Effector CD8-positive, alpha-beta T cell (primary cell): ENCODE measurements at regions not wholly inside any gene's neighbourhood (a gene's known extent, or its start where the extent isn't known, plus 50 kb on each side); places are given as distances from the start of the nearest gene placed in this dataset.
"Not testable (repeated sequence)": the region's sequence is repeated elsewhere in the genome, so short reads cannot be mapped to it uniquely, and the experiment has no call there.

ENCODE experiments used
- DNase-seq: peaks from one replicate; lab custom pipeline; 2025; lab: John Stamatoyannopoulos, UW

DNA sequence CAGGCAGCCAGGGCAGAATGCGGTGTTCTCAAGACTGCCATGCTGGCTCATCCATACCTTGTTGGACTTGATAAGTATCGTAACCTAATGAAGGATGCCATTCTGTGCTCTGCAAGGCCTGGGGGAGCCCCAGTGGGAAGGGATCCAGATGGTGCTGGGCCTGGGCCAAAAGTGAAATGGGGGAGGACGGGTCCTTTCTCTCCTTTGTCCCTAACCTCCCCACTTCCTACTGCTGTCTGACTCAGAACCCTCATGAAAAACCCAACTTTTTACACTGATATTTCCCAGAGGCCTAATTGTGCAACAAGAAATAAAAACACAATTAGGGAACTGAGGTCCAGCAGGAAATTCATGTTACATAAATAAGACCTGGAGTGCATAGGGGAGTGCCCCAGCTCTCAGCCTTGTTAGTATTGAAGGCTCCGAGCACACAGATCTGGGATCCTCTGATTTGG lies 193.7 kb upstream of the SVIL start:
- no peak for DNase-seq

DNA sequence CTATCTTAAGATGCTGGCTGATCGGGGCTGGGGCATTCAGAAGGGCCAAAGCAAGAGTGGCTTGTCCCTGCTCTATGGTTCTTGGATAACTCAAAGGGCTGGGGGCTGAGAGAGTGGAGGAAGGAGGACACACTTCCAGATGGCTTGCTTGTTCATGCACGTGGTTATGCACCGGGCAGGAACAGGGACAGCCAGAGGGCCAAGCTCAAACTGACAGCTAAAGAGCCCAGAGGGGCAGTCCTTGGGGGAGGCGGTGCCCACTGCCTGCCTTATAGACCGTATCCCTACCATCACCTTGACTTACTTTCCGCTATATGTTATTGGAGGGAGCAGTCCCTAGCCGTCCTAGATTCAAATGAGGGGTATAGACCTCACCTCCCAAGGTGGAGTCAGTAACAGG lies 192.7 kb upstream of the SVIL start:
- DNase-seq = no peak

DNA sequence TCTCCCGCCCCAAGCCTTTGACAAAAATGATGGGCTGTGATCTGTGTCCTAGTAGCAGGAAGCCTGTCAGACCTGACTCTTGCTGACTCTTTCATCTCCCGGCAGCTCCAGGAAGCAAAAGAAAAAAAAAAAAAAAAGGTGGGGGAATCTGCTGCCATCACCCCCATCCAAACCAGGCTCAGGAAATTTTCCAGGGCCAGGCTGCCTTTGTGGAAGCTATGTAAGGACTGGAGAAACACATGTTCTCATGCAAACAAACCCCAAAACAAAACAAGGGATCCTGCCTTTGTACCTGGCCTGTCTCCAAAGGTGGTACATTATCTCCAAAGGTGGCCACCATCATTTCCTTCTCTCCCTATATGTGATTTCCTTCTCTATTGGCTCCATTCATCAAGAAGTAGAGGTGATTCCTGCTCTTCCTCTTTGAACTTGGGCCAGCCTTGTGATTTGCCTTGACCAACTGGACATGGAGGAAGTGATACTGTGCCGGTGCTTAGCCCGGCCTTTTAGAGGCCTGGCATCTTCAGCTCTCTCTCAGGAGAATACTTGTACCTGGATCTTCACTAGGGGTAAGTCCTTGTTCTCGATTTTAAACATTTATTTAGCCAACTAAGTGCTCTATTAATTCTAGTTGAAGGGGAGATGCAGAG lies 192.2 kb upstream of the SVIL start:
- DNase-seq = no peak

DNA sequence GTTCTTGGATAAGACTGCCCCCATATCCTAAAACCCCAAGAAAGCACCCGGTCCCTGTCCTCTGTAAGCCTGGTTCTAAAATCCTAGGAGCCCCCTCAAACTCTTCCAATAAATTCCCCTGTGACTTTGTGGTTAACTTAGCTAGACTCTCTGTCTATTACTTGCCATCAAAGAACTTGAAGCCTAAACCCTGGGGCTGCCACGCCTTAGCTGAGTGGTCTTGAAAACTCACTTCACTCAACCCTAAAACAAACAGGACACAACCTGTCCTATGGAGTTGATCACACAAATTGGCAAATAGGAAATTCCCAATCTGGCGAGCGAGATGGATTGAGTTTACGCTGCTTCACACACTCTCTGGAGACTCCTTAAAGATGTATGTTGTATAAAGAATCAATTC lies 191.4 kb upstream of the SVIL start:
- no peak for DNase-seq

DNA sequence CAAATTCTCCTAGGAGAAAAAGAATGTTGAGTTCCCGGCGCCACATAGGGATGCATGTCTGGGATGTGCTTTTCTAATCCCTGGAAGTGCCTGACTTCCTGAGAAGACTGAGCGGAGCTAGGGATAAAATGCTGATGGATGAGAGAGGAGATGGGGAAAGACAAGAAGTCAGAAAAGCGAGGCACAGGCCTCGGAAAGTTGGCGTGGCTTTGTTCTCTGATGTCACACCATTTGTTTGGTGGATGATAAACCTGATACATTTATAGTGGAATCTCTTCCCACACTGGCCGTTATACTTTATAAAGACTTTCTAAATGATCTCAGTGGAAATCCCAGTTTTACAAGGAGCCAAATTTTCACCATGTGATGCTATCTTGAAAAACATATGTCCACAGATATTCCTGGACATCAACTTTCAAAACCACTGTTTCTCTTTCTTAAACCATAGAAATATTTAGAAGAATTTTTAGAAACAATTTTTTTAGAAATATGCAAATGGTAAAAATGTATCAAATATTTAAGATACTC lies 188.8 kb upstream of the SVIL start:
- no peak for DNase-seq

DNA sequence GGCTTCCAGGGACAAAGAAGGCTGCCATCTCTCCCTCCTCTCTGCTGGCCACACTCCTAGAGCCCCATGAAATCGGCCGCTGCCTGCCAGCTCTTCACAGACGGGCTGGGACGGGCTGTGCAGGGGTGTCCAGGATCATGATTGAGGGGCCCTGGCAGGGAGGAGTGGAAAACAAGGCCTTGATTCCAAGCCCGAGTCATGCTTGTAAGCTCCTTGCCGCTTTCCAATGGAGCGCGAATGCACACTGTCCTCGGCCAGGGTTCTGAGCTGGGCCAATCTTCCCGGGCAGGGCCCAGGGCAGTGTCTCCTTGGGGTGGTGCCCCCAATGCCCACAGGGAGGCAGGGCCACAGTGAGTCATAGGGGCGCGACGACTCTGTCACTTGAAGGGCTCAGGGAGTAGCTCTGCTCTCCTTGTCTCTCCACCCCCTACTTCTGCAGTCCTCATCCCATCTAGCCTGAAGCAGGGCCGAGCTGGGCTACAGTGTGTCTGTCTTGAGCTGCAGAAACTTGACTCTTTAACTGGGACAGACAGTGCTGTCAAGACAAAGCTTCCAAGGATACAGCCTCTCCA lies 186.2 kb upstream of the SVIL start:
- DNase-seq = no peak

DNA sequence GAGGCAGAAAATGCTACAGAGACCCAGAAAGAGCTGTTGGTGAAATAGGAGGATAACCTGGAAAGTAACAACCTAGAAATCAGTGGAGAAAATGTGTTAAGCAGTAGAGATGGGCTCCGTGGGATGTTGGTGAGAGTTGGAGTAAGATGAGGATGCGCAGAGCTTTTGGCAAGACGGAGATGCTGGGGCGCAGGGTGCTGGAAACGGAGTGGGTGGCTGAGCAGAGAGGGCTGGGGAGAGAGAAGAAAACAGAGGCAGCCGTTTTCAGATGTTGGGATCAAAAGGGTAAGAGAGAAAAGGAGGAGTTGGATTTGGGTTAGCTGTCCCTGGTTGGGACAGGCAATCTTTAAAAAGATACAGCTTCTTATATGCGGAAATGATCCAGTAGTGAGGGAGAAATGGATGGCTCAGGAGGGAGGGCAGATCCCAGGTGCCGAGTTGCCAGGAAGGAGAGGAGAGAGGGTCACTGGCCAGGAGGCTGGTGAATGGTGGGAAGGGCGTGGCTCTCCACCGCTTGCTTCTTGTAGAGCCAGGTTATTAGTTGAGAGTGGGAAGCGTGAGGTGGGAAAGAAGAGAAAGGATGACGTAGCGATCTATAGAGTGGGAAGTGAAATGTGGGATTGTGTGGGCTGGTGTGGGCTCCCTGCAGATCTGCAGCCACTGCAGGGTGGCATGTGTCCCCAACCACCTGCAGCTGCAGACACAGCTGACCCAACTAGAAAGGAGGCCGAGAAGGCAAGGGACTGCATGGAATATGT lies 182.2 kb upstream of the SVIL start:
- DNase-seq = no peak

DNA sequence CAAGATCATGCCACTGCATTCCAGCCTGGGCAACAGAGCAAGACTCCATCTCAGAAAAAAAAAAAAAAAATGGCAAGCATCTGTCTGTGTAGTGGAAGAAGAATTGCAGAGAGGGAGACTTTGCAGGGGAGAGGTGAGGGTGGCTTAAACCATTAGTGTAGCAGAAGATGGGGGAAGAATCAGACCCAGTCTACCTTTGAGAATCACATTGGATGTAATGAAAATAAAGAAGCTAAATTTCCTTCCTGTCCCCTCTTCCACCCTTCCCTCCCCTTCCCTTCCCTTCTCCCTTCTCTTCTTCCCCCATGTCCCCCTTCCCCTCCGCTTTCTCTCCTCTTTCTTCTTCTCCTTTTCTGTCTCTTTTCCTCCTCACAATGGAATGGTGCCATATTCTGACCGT lies 180.8 kb upstream of the SVIL start:
- DNase-seq = no peak

DNA sequence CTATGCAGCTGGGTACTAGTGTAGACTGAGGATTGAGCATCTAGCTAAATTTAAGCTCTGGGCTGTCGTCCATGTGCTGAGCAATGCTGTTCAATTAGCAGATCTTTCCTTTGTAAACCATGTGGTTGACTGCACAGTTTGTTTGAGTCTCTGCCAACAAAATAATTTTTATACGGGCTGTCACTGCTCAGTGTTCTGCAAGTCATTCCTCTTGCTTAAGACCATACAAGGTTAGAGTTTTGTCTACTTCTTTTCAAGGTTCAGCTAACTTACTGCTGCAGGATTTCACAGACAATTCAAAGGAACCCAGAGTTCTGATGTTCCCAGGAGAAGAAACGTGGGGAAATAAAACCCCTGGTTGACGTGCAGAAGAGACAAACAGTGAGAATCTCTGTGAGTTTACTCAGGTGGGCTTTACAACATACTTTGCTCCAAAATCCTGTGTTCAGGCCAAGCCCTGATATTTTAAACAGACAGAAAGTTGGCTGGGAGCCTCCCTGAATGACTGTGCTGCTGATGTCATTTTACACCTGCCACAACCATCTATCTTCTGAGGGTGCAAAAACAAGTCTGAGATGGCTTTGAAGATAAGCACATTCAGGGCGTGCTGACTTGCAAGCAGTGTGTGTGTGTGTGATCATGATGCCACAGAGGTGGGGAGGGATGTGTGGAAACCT lies 177.1 kb upstream of the SVIL start:
- no peak for DNase-seq

DNA sequence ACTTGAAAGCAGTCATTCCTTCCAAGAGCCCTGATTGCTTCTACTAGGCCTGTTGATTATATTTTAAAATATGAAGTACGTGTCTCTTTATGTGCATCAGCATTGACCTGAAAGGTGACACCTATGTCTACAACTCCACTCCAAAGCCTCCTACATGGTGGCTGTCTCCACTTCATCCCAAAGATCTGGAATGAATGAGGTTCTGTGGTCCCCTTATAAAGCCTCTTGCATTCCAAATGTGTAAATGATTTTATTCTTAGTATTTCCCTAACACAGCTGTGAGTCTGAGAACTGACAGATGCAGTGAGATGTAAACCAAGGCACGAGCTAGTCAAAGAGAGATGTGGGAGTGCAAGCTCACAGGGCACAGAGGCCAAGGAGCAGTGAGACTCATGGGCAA lies 176.0 kb upstream of the SVIL start:
- no peak for DNase-seq

DNA sequence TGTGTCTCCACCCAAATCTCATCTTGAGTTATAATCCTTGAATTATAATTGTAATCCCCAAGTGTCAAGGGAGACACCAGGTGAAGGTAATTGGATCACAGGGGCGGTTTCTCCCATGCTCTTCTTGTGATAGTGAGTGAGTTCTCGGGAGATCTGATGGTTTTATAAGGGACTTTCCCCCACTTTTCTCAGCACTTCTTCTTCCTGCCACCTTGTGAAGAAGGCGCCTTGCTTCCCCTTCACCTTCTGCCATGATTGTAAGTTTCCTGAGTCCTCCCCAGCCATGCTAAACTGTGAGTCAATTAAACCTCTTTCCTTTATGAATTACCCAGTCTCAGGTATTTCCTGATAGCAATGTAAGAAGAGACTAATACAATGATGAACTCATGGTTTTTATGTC lies 175.5 kb upstream of the SVIL start:
- DNase-seq = not testable (repeated sequence)

DNA sequence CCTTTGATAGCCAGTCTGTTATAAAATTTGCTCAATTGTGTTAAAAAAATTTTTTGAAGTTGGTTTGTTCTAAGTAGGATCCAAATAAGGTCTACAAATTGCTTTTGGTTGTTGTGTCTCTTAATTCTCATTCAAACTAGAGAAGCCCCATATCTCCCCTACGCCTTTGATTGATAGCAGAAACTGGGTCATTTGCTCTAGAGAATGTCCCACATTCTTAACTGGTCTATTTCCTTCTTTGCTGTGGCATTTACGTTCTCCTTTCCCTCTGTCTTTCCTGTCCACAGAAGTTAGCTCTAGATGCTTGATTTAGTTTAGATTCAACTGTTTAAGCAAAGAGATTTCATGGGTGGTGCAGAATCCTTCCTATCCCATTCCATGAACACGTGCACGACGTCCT lies 174.6 kb upstream of the SVIL start:
- DNase-seq = no peak

DNA sequence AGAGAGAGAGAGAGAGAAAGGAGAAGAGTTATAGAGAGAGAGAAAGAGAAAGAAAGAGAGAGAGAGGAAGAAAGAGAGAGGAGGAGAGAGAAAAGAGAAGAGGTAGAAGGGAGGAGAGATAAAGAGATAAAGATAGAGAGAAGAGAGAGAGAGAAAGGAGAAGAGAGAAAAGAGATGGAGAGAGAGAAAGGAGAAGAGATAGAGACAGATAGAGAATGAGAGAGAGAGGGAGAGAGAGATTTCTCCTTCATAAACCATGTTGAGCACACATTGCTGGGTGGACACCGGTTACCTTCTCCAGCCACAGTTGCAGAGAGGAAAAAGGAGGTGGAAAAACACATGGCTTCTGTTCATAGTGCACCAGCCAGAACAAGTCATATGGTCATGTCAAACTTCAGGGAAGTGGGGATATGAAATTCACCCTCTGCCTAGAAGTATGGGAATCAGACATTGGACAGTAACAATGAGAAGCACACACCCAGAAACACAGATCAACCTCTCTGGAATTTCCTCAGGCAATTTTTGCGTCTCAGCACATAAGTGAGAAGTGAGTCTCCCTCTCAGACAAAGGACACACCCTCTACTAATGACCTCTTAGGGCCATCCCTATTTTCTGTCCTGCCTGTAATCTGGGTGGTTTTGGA lies 172.5 kb upstream of the SVIL start:
- DNase-seq = no peak

DNA sequence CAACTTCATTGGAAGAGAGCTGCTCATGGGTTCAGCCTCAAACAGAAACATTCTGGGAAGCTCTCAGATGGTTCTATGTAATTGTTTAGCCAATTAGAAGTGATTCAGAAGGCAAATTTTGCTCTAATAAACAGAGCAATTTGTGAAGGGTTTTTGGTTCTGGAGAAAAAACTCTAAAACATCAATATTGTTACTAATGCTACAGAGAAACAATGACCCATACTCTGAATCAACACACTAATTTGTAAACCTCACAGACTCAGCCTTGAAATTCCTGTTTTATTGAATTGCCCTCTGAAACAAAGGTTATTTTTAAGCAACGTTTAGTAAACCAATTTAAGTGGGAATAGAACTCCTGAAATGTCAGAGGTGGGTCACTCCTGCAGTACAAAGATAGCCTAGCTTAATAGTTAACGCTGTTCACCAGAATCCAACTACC lies 171.6 kb upstream of the SVIL start:
- no peak for DNase-seq

DNA sequence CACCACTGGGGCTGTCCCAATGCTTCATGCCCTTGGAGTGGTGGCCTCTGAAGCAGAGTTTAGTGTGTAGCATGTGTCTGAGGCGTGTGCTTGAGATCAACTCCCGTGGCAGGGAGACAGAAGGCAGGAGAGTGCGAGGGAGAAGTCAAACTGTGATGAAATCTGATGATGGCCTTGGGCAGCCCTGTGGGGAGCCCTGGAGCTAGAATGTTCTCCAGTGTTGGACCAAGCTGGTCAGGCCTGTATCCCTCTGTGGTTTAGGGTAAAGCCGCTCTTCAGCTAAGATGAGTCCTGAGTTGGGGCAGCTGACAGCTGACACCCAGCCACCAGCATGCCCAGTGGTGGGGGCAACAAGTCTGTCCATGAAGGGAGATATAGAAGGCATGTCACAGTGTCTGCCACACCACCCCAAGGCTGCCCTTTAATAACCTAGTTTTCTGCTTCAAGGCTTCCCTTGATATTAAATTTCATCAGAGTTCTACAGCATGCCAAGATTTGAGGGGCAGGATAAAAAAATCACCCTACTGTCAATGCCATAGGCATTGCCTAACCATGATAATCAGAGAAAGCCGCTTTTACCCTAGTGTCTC lies 170.5 kb upstream of the SVIL start:
- no peak for DNase-seq

DNA sequence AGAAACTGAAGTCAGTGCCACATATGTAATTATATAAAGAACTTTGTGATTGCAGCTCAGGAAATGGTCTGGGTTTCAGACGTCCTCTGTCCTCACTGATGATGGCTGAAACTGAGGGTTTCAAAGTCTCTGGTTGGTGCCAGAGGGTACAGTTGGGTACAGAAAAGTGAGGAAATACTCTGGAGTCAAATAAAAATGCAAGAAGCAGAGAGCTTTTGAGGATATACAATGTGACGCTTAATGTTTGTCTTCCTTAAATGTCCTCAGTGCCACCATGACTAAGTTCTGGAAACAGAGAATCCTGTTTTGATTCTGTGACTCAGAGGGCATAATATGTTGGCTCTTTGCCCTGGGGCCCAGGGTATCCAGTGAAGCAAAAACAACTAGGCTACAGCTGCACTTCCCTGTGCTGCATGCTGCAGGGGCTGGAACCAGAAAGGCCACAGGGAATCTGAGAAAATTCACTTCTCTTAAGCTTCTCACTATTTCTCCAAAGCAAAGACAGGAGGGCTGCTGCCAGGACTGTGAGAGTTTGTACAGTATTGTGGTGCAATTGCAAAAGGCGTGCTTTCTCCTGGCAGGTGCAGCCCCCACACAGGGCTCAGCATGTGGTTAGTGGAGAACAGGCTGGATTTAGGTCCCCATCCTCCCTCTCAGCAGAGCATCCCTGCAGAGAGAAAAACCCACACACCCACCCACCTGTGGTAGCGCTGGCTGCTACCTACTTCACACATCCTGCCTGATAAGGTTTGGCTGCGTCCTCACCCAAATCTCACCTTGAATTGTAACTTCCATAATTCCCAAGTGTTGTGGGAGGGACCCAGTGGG lies 169.5 kb upstream of the SVIL start:
- no peak for DNase-seq

DNA sequence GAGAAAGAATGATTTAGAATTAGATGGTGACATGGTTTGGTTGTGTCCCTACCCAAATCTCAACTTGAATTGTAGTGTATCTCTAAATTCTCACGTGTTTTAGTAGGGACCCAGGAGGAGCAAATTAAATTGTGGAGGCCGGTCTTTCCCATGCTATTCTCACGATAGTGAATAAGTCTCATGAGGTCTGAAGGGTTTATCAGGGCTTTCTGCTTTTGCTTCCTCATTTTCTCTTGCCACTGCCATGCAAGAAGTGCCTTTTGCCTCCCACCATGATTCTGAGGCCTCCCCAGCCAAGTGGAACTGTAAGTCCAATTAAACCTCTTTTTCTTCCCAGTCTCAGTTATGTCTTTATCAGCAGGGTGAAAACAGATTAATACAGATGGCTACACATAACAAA lies 167.4 kb upstream of the SVIL start:
- no peak for DNase-seq

DNA sequence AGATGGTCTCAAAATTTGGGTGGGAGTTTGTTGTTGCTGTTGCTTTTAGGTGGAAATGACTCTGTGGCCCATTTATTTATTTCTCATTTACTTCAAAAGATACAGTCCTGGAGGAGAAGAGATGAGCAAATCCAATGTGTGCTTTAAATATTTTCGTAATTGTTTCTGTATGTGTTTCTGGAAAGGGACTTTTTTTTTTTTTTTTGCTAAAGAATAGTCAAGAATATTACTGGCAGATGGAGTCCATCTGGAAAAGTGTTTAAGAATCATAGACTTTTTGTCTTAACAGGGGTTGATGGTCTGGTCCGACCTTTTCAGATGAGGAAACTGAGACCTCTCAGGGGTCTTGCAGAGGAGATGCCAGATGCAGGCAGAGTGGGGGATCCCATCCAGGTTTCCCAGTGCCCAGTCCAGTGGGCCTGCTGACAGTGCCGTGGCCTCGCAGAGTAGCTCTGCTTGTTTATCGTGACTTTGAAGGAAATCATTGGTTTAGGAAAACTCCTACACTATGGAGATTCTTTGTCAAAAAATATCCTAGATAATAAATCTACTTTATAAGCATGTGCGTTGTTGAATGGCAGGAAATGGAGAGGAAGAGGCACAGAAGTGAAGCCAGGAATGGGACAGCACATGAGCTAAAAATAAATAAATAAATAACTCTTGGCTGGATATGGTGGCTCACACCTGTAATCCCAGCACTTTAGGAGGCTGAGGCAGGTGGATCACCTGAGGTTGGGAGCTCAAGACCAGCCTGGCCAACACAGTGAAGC lies 164.3 kb upstream of the SVIL start:
- no peak for DNase-seq

DNA sequence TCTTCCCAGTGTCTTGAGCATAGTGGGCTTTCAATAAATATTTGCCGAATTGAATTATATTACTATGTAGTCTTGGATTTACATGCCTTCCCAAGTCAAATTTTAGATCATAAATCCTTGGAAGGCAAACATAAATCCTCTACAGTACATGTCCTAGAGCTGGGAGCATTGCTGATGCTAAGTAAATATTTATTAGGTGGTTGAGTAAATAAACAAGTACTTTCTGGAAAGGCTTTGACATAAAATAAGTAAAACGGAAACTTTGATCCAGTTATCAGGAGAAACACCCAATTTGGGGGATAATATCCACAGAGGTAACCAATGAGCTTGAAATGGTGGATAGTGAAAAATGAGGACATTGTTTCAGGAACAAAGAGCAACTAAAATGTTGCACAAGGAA lies 162.8 kb upstream of the SVIL start:
- DNase-seq = no peak

DNA sequence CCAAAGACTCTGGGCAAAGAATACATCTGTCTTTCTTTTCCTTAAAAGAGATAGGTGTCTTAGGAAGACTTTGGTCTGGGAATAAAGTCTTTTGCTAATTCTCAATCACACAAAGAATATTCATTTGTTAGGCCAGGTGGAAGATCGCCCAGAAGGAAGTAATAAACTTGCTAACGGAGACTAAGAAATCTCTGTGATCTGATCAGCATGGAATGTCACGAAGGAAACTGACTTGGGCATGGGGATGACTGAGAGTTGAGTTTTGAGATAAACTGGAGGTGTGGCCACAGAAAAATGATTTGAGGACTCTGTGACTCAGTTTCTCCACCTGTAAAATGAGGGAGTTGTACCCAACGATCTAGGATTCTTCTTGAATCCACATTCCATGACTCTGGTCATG lies 161.1 kb upstream of the SVIL start:
- no peak for DNase-seq
